ENCODE measurements at regions not wholly inside any gene's neighbourhood (a gene's known extent, or its start where the extent isn't known, plus 50 kb on each side); places are given as distances from the start of the nearest gene placed in this dataset.

DNA sequence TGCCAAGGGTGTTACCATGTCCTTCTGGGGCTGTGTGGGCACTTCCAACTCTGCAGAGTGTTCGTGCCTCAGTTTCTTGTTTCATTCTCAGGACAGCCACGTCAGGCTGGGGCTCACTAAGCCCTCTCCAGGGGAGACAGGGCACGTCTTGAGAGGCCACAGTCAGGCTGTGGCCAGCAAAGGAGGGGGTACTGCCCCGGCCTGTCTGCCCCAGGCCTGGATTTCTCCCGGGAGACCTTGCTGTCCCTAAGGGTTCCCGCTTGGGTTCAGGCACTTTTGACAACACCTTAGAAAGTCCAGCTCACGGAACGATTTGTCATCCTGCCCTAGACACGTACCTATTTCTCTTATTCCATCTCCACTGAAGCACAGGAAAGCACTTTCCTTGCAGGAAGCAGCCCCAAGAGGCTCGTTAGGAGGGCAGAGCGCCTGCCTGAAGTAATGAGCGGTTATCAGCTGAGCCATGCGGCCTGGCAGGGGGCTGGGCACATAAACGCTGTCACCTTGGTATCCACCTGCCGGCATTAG is 290.4 kb upstream of the RTL1 start:
- DNase-seq (ENCODE audit: low read depth in 2 of 2) = no peak

GRCh38 chr14:101194373-101195308 is 291.1 kb upstream of the RTL1 start:
- DNase-seq (ENCODE audit: low read depth in 2 of 2) = no peak

GRCh38 chr14:101195309-101195901 is 291.9 kb upstream of the RTL1 start:
- no peak for DNase-seq (ENCODE audit: low read depth in 2 of 2)

- DNase-seq (ENCODE audit: low read depth in 2 of 2) = no peak
These were observed 292.7 kb upstream of the RTL1 start for GRCh38 chr14:101196051-101196712.

DNA sequence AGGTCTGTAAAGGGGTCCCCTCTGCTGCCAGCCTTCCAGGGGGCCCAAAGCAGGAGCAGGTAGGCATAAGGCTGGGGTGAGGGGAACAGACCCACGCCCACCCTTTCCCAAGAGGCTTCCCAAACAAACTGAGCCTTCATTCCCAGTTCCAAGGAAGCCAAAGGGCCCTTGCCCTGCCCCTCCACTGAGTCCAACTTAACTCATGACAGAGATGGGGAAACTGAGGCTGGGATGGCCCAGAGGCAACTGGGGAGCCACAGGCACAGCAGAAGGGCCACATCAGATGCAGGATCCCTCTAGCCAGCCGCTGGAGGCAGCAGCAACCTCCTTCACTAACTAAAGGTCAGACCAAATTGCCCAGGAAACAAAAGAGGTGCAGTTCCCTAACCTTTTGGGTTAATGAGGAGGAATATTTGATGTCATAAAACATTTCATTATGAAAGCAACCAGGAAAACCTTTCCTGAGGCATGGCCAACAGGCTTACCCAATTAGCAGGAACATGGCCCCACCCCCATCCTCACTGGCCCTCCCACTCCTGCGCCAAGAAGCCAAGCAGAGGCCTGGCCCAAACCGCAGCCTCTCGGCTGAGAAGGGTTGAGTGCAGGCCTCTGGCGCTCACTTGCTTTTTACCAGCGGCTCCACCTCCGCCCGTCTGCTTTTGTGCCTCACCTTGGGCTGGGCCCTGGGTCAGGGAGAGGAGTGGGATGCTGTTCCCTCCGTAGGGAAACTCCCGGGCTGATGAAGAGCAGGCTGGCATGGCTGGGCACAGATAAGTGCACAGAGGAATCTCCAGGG is 293.5 kb upstream of the RTL1 start:
- DNase-seq (ENCODE audit: low read depth in 2 of 2) = no peak

DNA sequence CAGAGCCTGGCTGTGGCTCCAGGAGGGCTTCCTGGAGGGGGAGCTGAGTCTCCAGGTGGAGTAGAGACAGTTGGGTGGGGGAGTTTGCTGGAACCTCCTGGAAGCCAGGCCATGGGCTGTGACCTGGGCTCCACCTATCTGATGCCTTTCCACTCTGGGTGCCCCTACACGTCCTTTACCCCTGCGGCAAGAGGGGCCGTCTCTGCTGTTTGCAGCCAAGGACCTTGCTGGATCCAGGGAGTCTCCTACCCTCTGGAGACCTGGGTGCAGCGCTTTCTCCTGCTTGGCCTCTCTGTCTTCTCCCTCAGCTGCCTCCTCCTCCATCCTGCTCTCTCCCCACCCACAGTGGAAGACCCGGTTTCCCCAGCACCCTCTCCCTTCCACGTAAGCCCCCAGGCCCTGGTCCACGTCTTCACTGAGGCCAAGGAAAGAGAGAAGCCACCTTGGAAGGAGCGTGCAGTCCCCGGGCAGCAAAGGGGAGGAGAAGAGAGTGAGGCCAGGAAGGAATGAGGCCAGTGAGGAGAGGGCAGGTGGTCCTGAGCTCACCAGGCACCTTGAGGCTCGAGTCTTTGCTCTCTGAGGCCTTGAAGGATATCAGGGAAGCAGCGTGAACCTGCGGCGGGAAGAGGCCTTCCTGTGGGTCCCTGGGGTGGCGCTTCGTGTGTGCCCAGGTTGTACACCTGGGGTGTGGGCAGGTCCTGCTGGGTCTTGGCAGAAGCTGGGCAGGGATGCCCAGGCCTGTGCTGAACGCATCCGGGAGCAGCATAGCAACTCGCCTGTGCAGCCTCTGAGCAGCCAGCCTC is 294.3 kb upstream of the RTL1 start:
- DNase-seq (ENCODE audit: low read depth in 2 of 2) = no peak

DNA sequence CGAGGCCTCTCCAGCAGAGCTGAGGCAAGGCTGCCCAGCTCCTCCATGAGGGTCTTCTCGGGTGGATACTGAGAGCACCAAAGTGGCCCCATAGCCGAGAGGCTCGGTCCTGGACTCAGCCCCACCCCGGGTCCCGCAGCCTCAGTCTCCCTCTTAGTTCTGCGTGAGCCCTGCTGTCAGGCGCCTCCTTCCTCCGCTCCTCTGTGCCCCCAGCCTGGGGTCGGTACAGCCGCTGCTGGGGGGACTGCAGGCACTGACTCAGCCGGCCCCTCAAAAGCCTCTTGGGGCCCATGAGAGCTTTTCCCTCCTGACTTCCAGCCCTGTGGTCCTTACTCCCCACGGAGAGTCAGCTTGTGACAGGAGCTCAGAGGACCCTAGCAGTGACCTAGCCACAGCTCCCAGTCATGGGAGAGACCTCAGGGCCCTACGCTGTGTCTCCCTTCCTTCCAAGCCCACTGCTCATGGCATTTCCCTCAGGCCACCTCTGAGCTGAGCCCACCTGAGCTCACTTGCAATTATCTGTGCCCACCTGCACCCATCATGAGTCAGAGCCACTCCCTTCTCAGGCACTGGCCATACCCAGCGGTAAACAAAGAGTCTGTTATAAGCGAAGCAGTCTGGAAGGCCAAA is 295.0 kb upstream of the RTL1 start:
- DNase-seq (ENCODE audit: low read depth in 2 of 2) = no peak

DNA sequence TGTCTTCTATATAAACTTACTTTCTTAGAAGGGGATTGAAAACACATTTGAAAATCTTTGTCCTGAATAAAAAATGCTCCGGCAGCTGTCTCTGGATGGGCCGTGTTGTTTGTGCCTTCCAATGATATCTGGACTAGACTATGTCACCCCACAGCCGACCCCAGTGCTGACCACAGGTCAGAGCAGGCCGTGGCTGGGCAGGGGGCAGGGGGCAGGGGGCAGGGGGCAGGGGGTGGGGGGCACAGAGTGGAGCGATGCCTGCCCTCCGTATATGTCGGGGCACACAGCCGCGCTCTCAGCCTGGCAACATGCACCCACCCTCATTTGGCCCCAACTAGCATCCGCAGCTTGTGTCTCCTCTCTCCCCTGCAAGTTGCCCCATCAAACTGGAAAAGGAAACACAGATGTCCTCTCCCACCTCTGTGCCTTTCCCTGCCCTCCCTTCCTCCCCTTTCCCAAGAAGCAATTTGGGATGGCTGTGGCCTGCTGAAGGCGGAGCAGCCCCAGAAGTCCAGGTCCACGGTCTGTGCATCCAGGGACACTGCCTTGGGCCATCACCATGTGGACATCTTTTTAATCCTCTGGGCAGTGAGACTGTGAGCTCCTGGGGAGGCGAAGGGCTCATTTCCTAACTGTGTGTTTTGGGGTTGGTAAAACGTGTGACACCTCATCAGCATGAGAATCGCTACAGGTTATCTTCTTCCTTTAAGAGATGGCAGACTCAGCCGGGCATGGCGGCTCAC is 295.7 kb upstream of the RTL1 start:
- no peak for DNase-seq (ENCODE audit: low read depth in 2 of 2)

GRCh38 chr14:101200008-101200649 is 296.6 kb upstream of the RTL1 start:
- no peak for DNase-seq (ENCODE audit: low read depth in 2 of 2)

GRCh38 chr14:101200650-101201516 is 297.4 kb upstream of the RTL1 start:
- no peak for DNase-seq (ENCODE audit: low read depth in 2 of 2)

GRCh38 chr14:101201535-101202151 is 298.1 kb upstream of the RTL1 start:
- no peak for DNase-seq (ENCODE audit: low read depth in 2 of 2)

DNA sequence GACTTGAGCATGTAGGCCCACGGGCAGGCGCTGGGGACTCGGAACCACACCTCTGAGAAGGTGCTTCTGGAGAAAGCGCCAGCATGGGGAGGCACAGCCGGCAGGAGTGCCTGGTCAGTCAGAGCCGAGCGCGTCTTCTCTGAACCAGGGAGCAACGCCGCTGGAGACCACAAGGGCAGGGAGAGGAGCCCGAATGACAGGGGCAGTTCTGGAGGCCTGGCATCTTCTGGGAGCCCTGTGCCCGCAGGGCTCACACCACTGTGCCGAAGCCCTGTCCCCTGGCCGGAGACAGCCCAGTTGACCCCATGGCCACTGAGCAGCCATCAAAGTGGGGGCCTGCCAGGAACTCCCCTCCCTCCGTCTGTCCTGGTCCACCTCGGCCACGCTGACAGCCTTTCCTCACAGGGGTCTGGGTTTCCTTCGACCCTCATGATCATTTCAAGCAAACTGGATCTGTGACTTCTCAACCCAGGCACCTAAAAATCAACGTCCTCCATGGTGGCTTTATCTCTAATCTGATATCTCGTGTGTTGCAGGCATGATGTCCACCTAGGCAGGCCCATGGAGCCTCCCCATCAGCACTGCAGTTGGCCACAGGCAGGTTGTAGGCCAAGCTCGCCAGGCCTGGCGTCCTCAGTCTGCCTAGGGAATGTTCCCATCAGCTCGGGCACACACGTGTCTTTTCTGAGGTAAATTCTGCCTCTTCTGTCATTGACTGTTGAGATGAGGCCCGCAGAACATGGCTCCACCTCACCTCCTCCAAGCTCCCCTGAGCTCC is 299.3 kb upstream of the RTL1 start:
- DNase-seq (ENCODE audit: low read depth in 2 of 2) = no peak

- no peak for DNase-seq (ENCODE audit: low read depth in 2 of 2)
These were observed 303.0 kb upstream of the RTL1 start for GRCh38 chr14:101206556-101206955.

DNA sequence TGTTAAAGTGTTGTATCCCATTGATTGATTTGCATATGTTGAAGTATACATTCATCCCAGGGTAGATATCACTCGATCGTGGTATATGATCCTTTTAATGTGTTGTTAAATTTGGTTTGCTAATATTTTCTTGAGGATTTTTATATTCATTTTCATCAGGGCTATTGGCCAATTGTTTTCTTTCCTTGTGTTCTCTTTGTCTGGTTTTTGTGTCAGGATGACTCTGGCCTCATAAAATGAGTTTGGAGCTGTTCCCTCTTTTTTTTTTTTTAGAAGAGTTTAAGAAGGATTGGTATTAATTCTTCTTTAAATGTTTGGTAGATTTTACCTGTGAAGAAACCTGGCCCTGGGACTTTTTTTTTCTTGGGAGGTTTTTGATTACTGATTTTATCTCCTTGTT is 303.5 kb upstream of the RTL1 start:
- DNase-seq (ENCODE audit: low read depth in 2 of 2) = no peak

DNA sequence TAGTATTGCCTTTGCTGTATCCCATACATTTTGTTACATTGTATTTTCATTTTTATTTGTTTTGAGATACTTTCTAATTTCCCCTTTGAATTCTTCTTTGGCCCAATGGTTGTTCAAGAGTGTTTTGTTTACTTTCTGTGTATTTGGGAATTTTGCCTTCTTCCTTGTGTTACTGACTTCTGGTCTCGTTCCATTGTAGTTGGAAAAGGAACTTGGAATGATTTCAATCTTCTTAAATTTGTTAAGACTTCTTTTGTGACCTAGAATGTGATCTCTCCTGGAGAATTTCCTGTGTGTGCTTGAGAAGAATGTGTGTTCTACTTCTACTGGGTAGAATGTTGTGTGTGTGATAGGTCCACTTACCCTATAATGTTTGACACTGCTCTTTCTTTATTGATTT is 304.4 kb upstream of the RTL1 start:
- DNase-seq (ENCODE audit: low read depth in 2 of 2) = no peak

DNA sequence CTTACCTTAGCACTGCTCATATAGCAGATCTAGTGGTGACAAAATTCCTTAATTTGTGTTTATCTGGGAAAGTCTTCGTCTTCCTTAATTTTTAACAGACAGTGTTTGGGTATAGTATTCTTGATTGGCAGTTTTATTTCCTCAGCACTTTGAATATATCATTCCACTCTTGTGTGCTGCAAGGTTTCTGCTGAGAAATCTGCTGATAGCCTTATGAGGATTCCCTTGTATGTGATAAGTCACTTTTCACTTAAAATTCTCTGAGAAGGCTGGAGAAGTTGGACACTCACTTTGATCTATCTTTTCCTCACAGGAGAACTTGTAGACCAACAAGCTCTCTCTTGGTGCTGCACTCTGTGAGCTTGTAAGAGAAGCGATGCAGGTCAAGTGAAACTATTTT is 306.1 kb upstream of the RTL1 start:
- DNase-seq (ENCODE audit: low read depth in 2 of 2) = no peak

DNA sequence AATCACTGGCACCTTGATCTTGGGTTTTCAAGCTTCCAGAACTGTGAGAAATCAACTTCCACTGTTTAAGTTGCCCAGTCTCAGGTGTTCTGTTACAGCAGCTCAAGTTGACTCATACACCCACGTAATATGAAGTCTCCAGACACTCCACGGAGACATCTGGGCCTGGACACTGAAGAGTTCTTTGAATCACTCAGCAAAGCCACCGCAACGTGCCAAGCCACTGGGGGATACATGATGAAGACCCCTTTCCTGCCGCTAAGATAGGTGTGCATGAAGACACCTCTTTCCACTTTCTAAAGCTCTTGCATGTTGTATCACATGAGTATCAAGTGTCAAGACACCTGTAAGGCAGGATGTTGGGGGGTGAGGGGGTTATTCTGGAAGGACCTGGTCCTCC is 311.7 kb upstream of the RTL1 start:
- no peak for DNase-seq (ENCODE audit: low read depth in 2 of 2)

Measured in stimulated activated CD8-positive, alpha-beta memory T cell treated with anti-CD3 and anti-CD28 coated beads, Interleukin-15, amount 100 ng/mL, for 4 hours (primary cell).